Glutamatergic neuron (in vitro differentiated cells): ENCODE measurements at regions not wholly inside any gene's neighbourhood (a gene's known extent, or its start where the extent isn't known, plus 50 kb on each side); places are given as distances from the start of the nearest gene placed in this dataset.

Experiments used
- DNase-seq: peaks from one replicate; pipeline ENCODE4 v3.0.0; 2022
- H3K27ac Mint-ChIP-seq: one replicate; pipeline ENCODE4 v1.8.0; 2020; ENCODE audit warnings: mild to moderate bottlenecking, mixed read lengths, inconsistent platforms; ENCODE audit not compliant: unreplicated experiment
- H3K27me3 Mint-ChIP-seq: one replicate; pipeline ENCODE4 v1.8.0; 2020; ENCODE audit warnings: mild to moderate bottlenecking, moderate library complexity, mixed read lengths, inconsistent platforms; ENCODE audit not compliant: unreplicated experiment
- H3K36me3 Mint-ChIP-seq: one replicate; pipeline ENCODE4 v1.8.0; 2020; ENCODE audit warnings: mild to moderate bottlenecking, mixed read lengths, inconsistent platforms; ENCODE audit not compliant: unreplicated experiment
- H3K4me1 Mint-ChIP-seq: one replicate; pipeline ENCODE4 v1.8.0; 2020; ENCODE audit warnings: mild to moderate bottlenecking, low read depth, mixed read lengths, inconsistent platforms; ENCODE audit not compliant: unreplicated experiment
- H3K4me3 Mint-ChIP-seq: one replicate; pipeline ENCODE4 v1.8.0; 2020; ENCODE audit warnings: mild to moderate bottlenecking, mixed read lengths, inconsistent platforms; ENCODE audit not compliant: unreplicated experiment
- H3K9me3 Mint-ChIP-seq: one replicate; pipeline ENCODE4 v1.8.0; 2020; ENCODE audit warnings: mild to moderate bottlenecking, moderate library complexity, mixed read lengths, inconsistent platforms; ENCODE audit not compliant: unreplicated experiment
- TF ChIP-seq, protein P1 (sequence below): fragments of 200-600 bp; sonication (generic); IDR thresholded peaks from one replicate; pipeline ENCODE4 v1.5.0; 2021; ENCODE audit not compliant: partially characterized antibody, unreplicated experiment

DNA sequence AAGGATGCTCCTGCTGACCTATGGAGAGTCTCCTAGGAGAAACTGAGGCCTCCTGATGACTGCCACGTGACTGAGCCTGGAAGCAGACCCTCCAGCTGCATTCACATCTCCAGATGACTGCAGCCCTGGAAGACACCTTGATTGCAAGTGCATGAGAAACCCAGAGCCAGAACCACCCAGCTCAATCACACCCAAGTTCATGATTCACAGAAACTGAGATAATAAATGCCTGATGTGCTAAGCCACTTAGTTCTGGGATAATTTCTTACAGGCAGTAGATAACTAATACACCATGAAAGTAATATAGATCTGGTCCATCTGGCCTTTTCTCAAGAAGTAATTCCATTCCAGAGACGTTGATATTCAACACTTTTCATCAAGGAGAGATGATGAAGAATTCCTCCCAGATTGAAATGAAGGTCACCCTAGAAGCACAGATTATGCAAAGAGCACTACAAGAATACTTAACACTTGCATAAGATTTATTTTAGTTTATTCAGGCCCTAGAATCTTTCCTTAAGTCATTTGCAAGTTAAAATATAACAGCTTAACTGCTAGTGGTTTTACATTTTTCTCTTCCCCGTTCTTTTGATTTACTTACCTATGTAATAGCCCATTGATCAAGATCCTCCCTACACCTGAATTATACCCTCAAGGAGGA lies 208.2 kb upstream of the INHBA start:
- TF ChIP-seq, protein P1, sequence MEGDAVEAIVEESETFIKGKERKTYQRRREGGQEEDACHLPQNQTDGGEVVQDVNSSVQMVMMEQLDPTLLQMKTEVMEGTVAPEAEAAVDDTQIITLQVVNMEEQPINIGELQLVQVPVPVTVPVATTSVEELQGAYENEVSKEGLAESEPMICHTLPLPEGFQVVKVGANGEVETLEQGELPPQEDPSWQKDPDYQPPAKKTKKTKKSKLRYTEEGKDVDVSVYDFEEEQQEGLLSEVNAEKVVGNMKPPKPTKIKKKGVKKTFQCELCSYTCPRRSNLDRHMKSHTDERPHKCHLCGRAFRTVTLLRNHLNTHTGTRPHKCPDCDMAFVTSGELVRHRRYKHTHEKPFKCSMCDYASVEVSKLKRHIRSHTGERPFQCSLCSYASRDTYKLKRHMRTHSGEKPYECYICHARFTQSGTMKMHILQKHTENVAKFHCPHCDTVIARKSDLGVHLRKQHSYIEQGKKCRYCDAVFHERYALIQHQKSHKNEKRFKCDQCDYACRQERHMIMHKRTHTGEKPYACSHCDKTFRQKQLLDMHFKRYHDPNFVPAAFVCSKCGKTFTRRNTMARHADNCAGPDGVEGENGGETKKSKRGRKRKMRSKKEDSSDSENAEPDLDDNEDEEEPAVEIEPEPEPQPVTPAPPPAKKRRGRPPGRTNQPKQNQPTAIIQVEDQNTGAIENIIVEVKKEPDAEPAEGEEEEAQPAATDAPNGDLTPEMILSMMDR: no peak
- H3K4me3 Mint-ChIP-seq: no peak overlapping the region
- no peak for DNase-seq
- peaks cover 1% of the 10 kb centered on the region for H3K27me3 Mint-ChIP-seq
- H3K4me1 Mint-ChIP-seq: no peaks in the 10 kb centered on the region
- H3K27ac Mint-ChIP-seq: no peak overlapping the region
- no peaks in the 10 kb centered on the region for H3K36me3 Mint-ChIP-seq
- no peaks in the 10 kb centered on the region for H3K9me3 Mint-ChIP-seq

DNA sequence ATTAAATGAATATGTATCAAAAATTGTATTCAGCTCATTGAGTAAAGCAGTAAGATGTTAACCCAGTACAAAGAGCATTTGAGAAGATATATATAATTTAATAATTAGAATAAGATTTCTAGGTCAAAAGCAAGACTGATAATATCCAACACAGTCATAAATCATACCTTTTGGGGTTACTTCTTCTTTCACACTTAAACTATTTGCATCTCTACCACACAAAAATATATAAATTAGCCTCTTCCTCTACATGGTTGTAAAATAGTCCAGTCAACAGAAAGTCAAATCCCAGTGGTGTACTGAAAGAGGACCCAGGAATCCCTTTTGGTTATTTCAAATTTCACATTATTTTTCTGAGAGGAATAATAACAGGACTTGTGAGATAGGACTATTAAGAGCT lies 204.6 kb upstream of the INHBA start:
- TF ChIP-seq, protein P1: no peak
- Mint-ChIP-seq H3K27ac (no peak overlapping the region), H3K27me3 (peaks cover 1% of the 10 kb centered on the region), H3K9me3 (no peaks in the 10 kb centered on the region), H3K4me1 (no peaks in the 10 kb centered on the region), H3K4me3 (no peak overlapping the region), H3K36me3 (peaks cover 4% of the 10 kb centered on the region)
- no peak for DNase-seq

GRCh38 chr7:41900532-41900931 lies 197.6 kb upstream of the INHBA start:
- Mint-ChIP-seq H3K36me3 (peaks cover 4% of the 10 kb centered on the region), H3K27me3 (no peaks in the 10 kb centered on the region), H3K4me3 (no peak overlapping the region), H3K27ac (no peak overlapping the region), H3K9me3 (no peaks in the 10 kb centered on the region), H3K4me1 (no peaks in the 10 kb centered on the region)
- TF ChIP-seq, protein P1: no peak
- DNase-seq: no peak

GRCh38 chr7:41899823-41900433 lies 197.0 kb upstream of the INHBA start:
- DNase-seq: no peak
- TF ChIP-seq, protein P1: no peak
- H3K4me3 Mint-ChIP-seq: no peak overlapping the region
- H3K27me3 Mint-ChIP-seq: no peaks in the 10 kb centered on the region
- H3K36me3 Mint-ChIP-seq: peaks cover 4% of the 10 kb centered on the region
- H3K27ac Mint-ChIP-seq: no peak overlapping the region
- H3K4me1 Mint-ChIP-seq: no peaks in the 10 kb centered on the region
- H3K9me3 Mint-ChIP-seq: no peaks in the 10 kb centered on the region

DNA sequence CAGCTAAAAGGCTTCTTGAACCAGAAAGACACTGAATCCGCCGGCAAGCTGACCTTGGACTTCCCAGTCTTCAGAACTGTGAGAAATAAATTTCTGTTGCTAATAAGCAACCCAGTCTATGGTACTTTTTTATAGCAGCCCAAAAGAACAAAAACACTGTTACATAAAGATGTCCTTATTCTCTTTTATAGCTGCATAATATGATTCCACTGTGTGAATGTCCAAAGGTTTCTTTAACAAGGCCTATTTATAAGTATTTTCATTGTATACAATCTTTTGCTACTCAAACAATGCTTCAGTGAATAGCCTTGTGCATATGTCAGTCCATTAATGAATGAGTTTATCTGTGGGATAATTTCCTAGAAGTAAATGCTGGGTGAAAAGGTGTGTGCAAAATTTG lies 190.8 kb upstream of the INHBA start:
- H3K9me3 Mint-ChIP-seq: peaks cover 1% of the 10 kb centered on the region
- TF ChIP-seq, protein P1: no peak
- no peak for DNase-seq
- no peaks in the 10 kb centered on the region for H3K4me1 Mint-ChIP-seq
- no peak overlapping the region for H3K4me3 Mint-ChIP-seq
- no peak overlapping the region for H3K27ac Mint-ChIP-seq
- H3K27me3 Mint-ChIP-seq: no peaks in the 10 kb centered on the region
- H3K36me3 Mint-ChIP-seq: no peaks in the 10 kb centered on the region
